ENCODE measurements at regions not wholly inside any gene's neighbourhood (a gene's known extent, or its start where the extent isn't known, plus 50 kb on each side); places are given as distances from the start of the nearest gene placed in this dataset.

- DNase-seq (ENCODE audit: low read depth in 1 of 2, low spot score in 1 of 2): no peak
Measured at GRCh38 chr10:33565231-33565630, 230.8 kb upstream of the NRP1 start.

- no peak for DNase-seq (ENCODE audit: low read depth in 1 of 2, low spot score in 1 of 2)
Measured at GRCh38 chr10:33559105-33559504, 224.6 kb upstream of the NRP1 start.

- DNase-seq (ENCODE audit: low read depth in 1 of 2, low spot score in 1 of 2): no peak
Measured at GRCh38 chr10:33557313-33557712, 222.8 kb upstream of the NRP1 start.

- no peak for DNase-seq (ENCODE audit: low read depth in 1 of 2, low spot score in 1 of 2)
Measured at GRCh38 chr10:33556620-33557019, 222.2 kb upstream of the NRP1 start.

- no peak for DNase-seq (ENCODE audit: low read depth in 1 of 2, low spot score in 1 of 2)
Measured at GRCh38 chr10:33556103-33556502, 221.6 kb upstream of the NRP1 start.

GRCh38 chr10:33553748-33554571 is 219.5 kb upstream of the NRP1 start:
- DNase-seq (ENCODE audit: low read depth in 1 of 2, low spot score in 1 of 2): no peak

GRCh38 chr10:33552290-33552689 is 217.8 kb upstream of the NRP1 start:
- DNase-seq (ENCODE audit: low read depth in 1 of 2, low spot score in 1 of 2): no peak

GRCh38 chr10:33550811-33551210 is 216.3 kb upstream of the NRP1 start:
- no peak for DNase-seq (ENCODE audit: low read depth in 1 of 2, low spot score in 1 of 2)

DNA sequence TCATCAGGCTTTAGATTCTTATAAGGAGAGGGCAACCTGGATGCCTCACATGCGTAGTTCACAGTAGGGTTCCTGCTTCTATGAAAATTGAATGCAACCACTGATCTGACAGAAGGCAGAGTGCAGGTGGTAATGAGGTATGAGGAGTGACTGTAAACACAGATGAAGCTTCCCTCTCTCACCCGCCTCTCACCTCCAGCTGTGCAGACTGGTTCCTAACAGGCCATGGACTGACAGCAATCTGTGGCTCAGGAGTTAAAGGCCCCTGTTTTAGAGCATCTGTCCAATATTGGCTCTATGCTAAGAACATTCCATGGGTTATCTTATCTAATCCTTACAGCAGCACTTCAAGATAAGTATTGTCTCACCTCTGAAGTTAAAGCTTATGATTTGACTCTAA is 213.5 kb upstream of the NRP1 start:
- DNase-seq (ENCODE audit: low read depth in 1 of 2, low spot score in 1 of 2): no peak

GRCh38 chr10:33546031-33546430 is 211.6 kb upstream of the NRP1 start:
- DNase-seq (ENCODE audit: low read depth in 1 of 2, low spot score in 1 of 2): no peak

GRCh38 chr10:33542752-33543505 is 208.5 kb upstream of the NRP1 start:
- DNase-seq (ENCODE audit: low read depth in 1 of 2, low spot score in 1 of 2): no peak

DNA sequence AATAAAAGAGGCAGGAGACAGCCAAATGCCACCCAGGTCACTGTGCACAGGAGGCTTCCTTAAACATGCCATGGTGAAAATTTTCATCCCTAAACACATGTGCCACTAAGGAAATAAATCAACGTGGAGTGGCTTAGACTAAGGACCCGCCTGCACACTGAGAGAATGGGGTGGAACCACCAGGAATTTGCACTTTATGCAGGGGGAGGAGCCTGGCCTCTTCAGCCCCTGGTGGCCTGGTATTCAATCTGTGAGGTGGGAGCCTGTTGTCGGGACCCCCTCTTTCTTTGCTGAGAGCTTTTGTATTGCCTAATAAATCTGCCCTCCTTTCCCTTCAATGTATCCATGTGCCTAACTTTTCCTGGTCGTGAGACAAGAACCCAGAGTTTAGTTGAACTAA is 204.6 kb upstream of the NRP1 start:
- DNase-seq (ENCODE audit: low read depth in 1 of 2, low spot score in 1 of 2): no peak

- no peak for DNase-seq (ENCODE audit: low read depth in 1 of 2, low spot score in 1 of 2)
Measured at GRCh38 chr10:33537066-33537465, 202.6 kb upstream of the NRP1 start.

- DNase-seq (ENCODE audit: low read depth in 1 of 2, low spot score in 1 of 2): no peak
Measured at GRCh38 chr10:33536508-33536907, 202.0 kb upstream of the NRP1 start.

DNA sequence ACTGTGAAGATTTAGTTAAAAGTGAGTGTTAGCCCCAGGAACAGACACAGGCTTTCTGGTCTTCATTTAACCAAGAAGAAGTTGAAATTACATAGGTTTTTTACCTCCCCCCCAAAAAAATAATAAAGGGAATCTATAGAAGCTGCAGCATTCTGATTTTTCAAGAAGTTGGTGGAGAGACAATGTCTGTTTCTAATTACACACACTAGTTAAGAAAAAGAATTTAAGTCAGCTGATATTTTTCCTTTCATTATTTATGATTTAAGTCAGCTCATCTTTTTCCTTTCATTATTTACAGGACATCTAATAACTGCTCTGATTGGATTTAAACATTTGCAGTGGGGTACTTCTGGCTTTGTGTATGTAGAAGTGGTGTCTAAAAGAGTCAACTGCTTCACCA is 201.4 kb upstream of the NRP1 start:
- no peak for DNase-seq (ENCODE audit: low read depth in 1 of 2, low spot score in 1 of 2)

GRCh38 chr10:33534416-33534815 is 199.9 kb upstream of the NRP1 start:
- DNase-seq (ENCODE audit: low read depth in 1 of 2, low spot score in 1 of 2): no peak

GRCh38 chr10:33533612-33534011 is 199.1 kb upstream of the NRP1 start:
- no peak for DNase-seq (ENCODE audit: low read depth in 1 of 2, low spot score in 1 of 2)

- DNase-seq (ENCODE audit: low read depth in 1 of 2, low spot score in 1 of 2): no peak
Measured at GRCh38 chr10:33532901-33533300, 198.4 kb upstream of the NRP1 start.

- no peak for DNase-seq (ENCODE audit: low read depth in 1 of 2, low spot score in 1 of 2)
Measured at GRCh38 chr10:33529234-33529633, 194.8 kb upstream of the NRP1 start.

GRCh38 chr10:33524966-33525365 is 190.5 kb upstream of the NRP1 start:
- no peak for DNase-seq (ENCODE audit: low read depth in 1 of 2, low spot score in 1 of 2)

DNA sequence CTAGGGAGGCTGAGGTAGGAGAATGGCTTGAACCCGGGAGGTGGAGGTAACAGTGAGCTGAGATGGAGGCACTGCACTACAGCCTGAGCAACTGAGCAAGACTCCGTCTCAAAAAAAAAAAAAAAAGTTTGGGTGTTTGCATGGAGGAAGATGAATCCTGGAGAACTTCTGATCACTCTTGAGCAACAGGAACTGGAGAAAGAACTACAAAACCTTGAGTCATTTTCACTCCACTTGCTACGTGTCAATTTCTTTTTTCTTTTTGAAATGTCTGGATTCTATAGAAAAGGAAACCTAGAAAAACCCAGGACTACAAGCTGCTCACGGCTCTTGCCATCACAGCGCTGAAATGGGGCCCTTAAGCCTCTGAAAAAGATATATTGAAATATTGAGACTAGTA is 189.6 kb upstream of the NRP1 start:
- no peak for DNase-seq (ENCODE audit: low read depth in 1 of 2, low spot score in 1 of 2)

DNA sequence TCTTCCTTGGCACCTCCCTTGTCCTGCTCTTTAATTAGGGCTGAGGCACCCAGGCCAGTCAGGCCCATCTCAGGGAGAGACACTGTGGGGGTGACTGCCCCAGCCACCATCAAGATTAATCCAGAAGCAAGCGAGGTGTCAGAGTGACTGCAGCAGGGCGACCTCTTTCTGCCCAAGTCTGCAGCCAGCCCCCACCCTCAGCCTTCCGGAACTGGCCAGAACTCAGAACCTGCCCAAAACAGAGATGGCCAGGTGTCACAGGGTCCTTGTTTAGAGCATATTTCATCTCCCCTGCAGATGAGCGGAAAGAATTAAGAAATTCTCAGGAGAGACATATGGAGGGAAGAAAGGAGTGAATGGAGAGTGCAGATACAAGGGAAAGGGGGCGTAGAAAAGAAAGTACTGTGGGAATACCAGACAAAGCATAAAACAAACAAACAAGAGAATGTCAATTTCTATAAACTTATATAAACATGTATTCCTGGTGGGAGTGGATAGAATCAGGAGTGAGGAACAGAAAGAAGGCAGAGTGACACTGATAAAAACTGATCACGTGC is 188.8 kb upstream of the NRP1 start:
- DNase-seq (ENCODE audit: low read depth in 1 of 2, low spot score in 1 of 2): no peak

All from activated CD4-positive, alpha-beta T cell treated with anti-CD3 and anti-CD28 coated beads, Interleukin-2, amount 50 U/mL, for 24 hours (primary cell).